ENCODE measurements at regions not wholly inside any gene's neighbourhood (a gene's known extent, or its start where the extent isn't known, plus 50 kb on each side); places are given as distances from the start of the nearest gene placed in this dataset.

GRCh38 chr2:8030573-8031303 is 651.1 kb upstream of the ID2 start:
- WGBS: 45% methylated on average over 7 of the region's 8 CpGs
- Histone ChIP-seq H3K4me1 (peaks cover 0 to 6% (median 0%) of the 10 kb centered on the region in 4 donors), H3K27ac (replicated peaks in 1 of 4) (no peak overlapping the region), H3K4me3 (no peak overlapping the region), H3K27me3 (peaks cover 0 to 5% (median 0%) of the 10 kb centered on the region in 4 donors), H3K9me3 (no peaks in the 10 kb centered on the region), H3K36me3 (no peaks in the 10 kb centered on the region)
- DNase-seq (ENCODE audit: extremely low spot score): no peak
- intact Hi-C loops (cut with DNase I): no loop called here
- TF ChIP-seq POLR2AphosphoS5 (IDR thresholded peaks at IDR 0.05) (no peak), POLR2A (IDR thresholded peaks at IDR 0.05; ENCODE audit: low read depth) (no peak), CTCF (IDR thresholded peaks at IDR 0.05) (no peak)

- Histone ChIP-seq H3K27me3 (peaks cover 0 to 5% (median 0%) of the 10 kb centered on the region in 4 donors), H3K4me1 (peaks cover 0 to 6% (median 0%) of the 10 kb centered on the region in 4 donors), H3K9me3 (no peaks in the 10 kb centered on the region), H3K4me3 (no peak overlapping the region), H3K36me3 (no peaks in the 10 kb centered on the region), H3K27ac (replicated peaks in 1 of 4) (no peak overlapping the region)
- intact Hi-C loops (cut with DNase I): no loop called here
- 75% methylated on average over 4 of the region's 4 CpGs for WGBS
- TF ChIP-seq POLR2A (IDR thresholded peaks at IDR 0.05; ENCODE audit: low read depth) (no peak), EP300 (IDR thresholded peaks at IDR 0.05) (no peak), CTCF (IDR thresholded peaks at IDR 0.05) (no peak), POLR2AphosphoS5 (IDR thresholded peaks at IDR 0.05) (no peak)
- DNase-seq (ENCODE audit: extremely low spot score): no peak
These were observed 650.5 kb upstream of the ID2 start for GRCh38 chr2:8031370-8031769.

- 84% methylated on average over 7 of the region's 7 CpGs for WGBS
- Histone ChIP-seq H3K4me1 (peaks cover 0 to 6% (median 0%) of the 10 kb centered on the region in 4 donors), H3K27ac (replicated peaks in 1 of 4) (no peak overlapping the region), H3K27me3 (no peaks in the 10 kb centered on the region), H3K4me3 (no peak overlapping the region), H3K36me3 (no peaks in the 10 kb centered on the region), H3K9me3 (no peaks in the 10 kb centered on the region)
- peak; percentile 81 for DNase-seq (ENCODE audit: extremely low spot score)
- intact Hi-C loops (cut with DNase I): no loop called here
- no peak for TF ChIP-seq POLR2AphosphoS5 (IDR thresholded peaks at IDR 0.05)
- TF ChIP-seq CTCF (IDR thresholded peaks at IDR 0.05): no peak
- TF ChIP-seq EP300 (IDR thresholded peaks at IDR 0.05): no peak
- TF ChIP-seq POLR2A (IDR thresholded peaks at IDR 0.05; ENCODE audit: low read depth): no peak
These were observed 648.2 kb upstream of the ID2 start for GRCh38 chr2:8033546-8034096.

GRCh38 chr2:8036366-8036765 is 645.5 kb upstream of the ID2 start:
- no peak overlapping the region for H3K4me3 ChIP-seq
- H3K36me3 ChIP-seq: no peaks in the 10 kb centered on the region
- no peak overlapping the region for H3K27ac ChIP-seq (replicated peaks in 1 of 4)
- H3K27me3 ChIP-seq: no peaks in the 10 kb centered on the region
- intact Hi-C loops (cut with DNase I): no loop called here
- peak; percentile 42 for DNase-seq (ENCODE audit: extremely low spot score)
- H3K9me3 ChIP-seq: no peaks in the 10 kb centered on the region
- WGBS: 91% methylated on average over 2 of the region's 2 CpGs
- H3K4me1 ChIP-seq: peaks cover 0 to under 1% (median 0%) of the 10 kb centered on the region in 4 donors
- TF ChIP-seq POLR2A (IDR thresholded peaks at IDR 0.05; ENCODE audit: low read depth): no peak
- TF ChIP-seq EP300 (IDR thresholded peaks at IDR 0.05): no peak
- no peak for TF ChIP-seq POLR2AphosphoS5 (IDR thresholded peaks at IDR 0.05)
- no peak for TF ChIP-seq CTCF (IDR thresholded peaks at IDR 0.05)

Measured in esophagus muscularis mucosa (tissue), 4 donors.